IgD-negative memory B cell (primary cell): ENCODE measurements at regions not wholly inside any gene's neighbourhood (a gene's known extent, or its start where the extent isn't known, plus 50 kb on each side); places are given as distances from the start of the nearest gene placed in this dataset.

Experiments
- H3K27ac Mint-ChIP-seq, 3 donors: one replicate each; pipeline ENCODE4 v1.8.0; 2020 to 2022; ENCODE audit warnings: mild to moderate bottlenecking in 3 of 3, mixed read lengths in 3 of 3, moderate library complexity in 1 of 3
- H3K27me3 Mint-ChIP-seq: one replicate; pipeline ENCODE4 v1.8.0; 2021; ENCODE audit warnings: mixed read lengths
- H3K36me3 Mint-ChIP-seq: one replicate; pipeline ENCODE4 v1.8.0; 2020; ENCODE audit warnings: mild to moderate bottlenecking, mixed read lengths
- H3K4me1 Mint-ChIP-seq, 3 donors: one replicate each; pipeline ENCODE4 v1.8.0; 2020 to 2022; ENCODE audit warnings: mixed read lengths in 3 of 3, mild to moderate bottlenecking in 1 of 3
- H3K4me3 Mint-ChIP-seq, 4 donors: one replicate each; pipeline ENCODE4 v1.8.0; 2020 to 2022; ENCODE audit warnings: mild to moderate bottlenecking in 4 of 4, mixed read lengths in 4 of 4, moderate library complexity in 3 of 4
- H3K9me3 Mint-ChIP-seq, 3 donors: one replicate each; pipeline ENCODE4 v1.8.0; 2020 to 2021; ENCODE audit warnings: mixed read lengths in 3 of 3, mild to moderate bottlenecking in 1 of 3

DNA sequence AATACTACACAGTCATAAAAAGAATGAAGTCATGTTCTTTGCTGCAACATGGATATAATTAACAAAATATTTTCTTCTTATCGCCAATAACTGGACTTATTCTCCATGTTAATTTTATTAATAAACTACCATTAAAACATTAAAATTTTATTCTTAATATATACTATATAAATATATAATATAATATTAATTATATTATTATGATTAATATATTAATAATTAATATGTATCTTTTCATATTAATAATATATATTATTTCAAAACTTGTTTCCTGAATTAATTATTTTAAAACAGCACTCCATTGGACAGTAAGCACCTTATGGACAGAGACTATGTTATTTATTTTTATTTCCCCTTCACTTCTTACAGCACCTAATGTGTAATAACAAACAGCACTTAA, 182.8 kb downstream of the ARL4A start:
- H3K9me3 Mint-ChIP-seq = no peaks in the 10 kb centered on the region
- no peak overlapping the region for H3K4me3 Mint-ChIP-seq
- no peaks in the 10 kb centered on the region for H3K4me1 Mint-ChIP-seq
- no peaks in the 10 kb centered on the region for H3K27me3 Mint-ChIP-seq
- H3K36me3 Mint-ChIP-seq = no peaks in the 10 kb centered on the region
- no peak overlapping the region for H3K27ac Mint-ChIP-seq

GRCh38 chr7:12872487-12872886, 185.1 kb downstream of the ARL4A start:
- H3K27ac Mint-ChIP-seq = no peak overlapping the region
- H3K4me1 Mint-ChIP-seq = no peaks in the 10 kb centered on the region
- no peak overlapping the region for H3K4me3 Mint-ChIP-seq
- no peaks in the 10 kb centered on the region for H3K36me3 Mint-ChIP-seq
- no peaks in the 10 kb centered on the region for H3K9me3 Mint-ChIP-seq
- H3K27me3 Mint-ChIP-seq = no peaks in the 10 kb centered on the region

DNA sequence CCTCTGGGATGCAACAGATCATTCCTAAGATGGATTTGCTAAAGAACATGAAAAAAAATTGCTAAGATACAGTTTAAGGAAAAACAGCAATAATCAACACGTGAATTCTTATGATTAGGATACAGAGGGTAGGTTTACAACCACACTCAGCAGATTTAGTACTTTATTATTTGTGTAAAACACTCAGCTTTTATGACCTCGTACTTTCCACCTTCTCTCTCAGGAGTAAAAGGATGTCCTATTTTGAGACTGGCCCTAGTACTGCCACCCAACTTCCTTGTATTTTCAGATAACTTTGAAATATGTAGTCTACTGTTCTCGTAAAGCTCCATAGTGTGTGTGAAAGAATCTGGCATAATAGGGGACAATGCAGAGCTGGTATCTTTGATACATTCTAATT, 186.1 kb downstream of the ARL4A start:
- Mint-ChIP-seq H3K27me3 (no peaks in the 10 kb centered on the region), H3K4me3 (no peak overlapping the region), H3K9me3 (no peaks in the 10 kb centered on the region), H3K27ac (no peak overlapping the region), H3K4me1 (no peaks in the 10 kb centered on the region), H3K36me3 (no peaks in the 10 kb centered on the region)

GRCh38 chr7:12879139-12879538, 191.7 kb downstream of the ARL4A start:
- Mint-ChIP-seq H3K36me3 (peaks cover 2% of the 10 kb centered on the region), H3K27ac (no peak overlapping the region), H3K4me1 (no peaks in the 10 kb centered on the region), H3K9me3 (no peaks in the 10 kb centered on the region), H3K4me3 (no peak overlapping the region), H3K27me3 (no peaks in the 10 kb centered on the region)

DNA sequence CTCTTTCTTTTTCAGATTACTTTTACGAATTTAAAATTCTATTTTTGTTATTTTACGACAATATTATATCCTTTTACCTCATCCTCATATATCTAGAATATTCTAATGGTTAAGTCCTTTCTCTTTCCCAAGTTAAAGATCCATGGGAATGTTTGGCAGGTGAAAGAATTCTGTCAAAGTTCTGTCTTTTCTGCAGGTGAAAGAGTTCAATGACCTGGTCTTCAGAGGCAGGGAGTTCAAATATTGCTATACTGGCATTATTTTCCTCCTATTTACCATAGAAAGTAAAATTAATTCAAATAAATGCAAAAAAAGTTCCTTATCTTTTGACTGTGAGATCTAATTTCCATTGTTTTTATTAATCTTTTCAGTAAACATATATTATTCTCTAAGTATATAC, 194.3 kb downstream of the ARL4A start:
- H3K4me1 Mint-ChIP-seq = no peaks in the 10 kb centered on the region
- peak overlapping the region in 1 of 3 donors; percentile 24 for H3K27ac Mint-ChIP-seq
- H3K9me3 Mint-ChIP-seq = no peaks in the 10 kb centered on the region
- peaks cover 2% of the 10 kb centered on the region for H3K36me3 Mint-ChIP-seq
- H3K4me3 Mint-ChIP-seq = no peak overlapping the region
- H3K27me3 Mint-ChIP-seq = no peaks in the 10 kb centered on the region

DNA sequence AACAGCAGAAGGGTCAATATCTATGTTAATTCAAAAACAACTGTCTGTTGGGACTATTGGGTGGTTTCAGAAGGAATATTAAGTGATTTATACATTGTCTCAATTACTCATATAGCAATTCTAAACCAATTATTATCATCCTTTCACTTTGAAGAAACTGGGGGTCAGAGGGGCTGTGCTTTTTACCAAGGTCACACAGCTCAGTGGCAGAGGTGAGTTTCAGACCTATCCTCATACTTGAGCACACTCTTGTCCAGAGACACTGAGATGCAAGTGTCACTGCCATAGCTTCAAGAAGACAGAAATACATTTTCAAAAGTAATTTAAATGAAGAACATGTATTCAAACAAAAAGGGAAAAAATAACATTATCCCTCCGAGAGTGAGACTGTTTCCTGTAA, 195.3 kb downstream of the ARL4A start:
- Mint-ChIP-seq H3K27me3 (no peaks in the 10 kb centered on the region), H3K9me3 (peaks cover 0 to 1% (median 0%) of the 10 kb centered on the region in 3 donors), H3K4me1 (no peaks in the 10 kb centered on the region), H3K4me3 (no peak overlapping the region), H3K27ac (no peak overlapping the region), H3K36me3 (peaks cover 2% of the 10 kb centered on the region)

DNA sequence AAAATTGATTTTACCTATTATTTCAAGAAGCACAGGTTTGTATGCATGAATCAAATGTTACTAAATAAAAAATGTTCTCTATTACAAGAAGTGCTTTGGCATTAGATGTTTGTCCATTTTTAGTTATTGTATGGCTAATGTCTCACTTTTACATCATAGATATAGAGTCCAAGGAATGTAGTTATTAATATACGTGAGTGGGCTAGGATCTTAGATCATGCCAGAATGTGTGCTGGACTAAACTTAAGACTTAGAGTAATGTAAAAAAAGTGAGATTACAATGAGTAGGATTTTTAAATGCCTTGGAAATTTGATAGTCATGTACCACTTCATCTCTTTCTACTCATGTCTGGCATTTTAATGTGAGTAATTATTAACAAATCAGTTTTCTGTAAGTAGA, 196.6 kb downstream of the ARL4A start:
- H3K9me3 Mint-ChIP-seq = peaks cover 0 to 1% (median 0%) of the 10 kb centered on the region in 3 donors
- peaks cover 2% of the 10 kb centered on the region for H3K36me3 Mint-ChIP-seq
- H3K4me1 Mint-ChIP-seq = no peaks in the 10 kb centered on the region
- no peaks in the 10 kb centered on the region for H3K27me3 Mint-ChIP-seq
- no peak overlapping the region for H3K27ac Mint-ChIP-seq
- H3K4me3 Mint-ChIP-seq = no peak overlapping the region

- H3K4me3 Mint-ChIP-seq = no peak overlapping the region
- peaks cover 0 to 1% (median 0%) of the 10 kb centered on the region in 3 donors for H3K9me3 Mint-ChIP-seq
- H3K27ac Mint-ChIP-seq = no peak overlapping the region
- no peaks in the 10 kb centered on the region for H3K27me3 Mint-ChIP-seq
- peaks cover 2% of the 10 kb centered on the region for H3K36me3 Mint-ChIP-seq
- H3K4me1 Mint-ChIP-seq = no peaks in the 10 kb centered on the region
Measured at GRCh38 chr7:12884856-12885440, 197.5 kb downstream of the ARL4A start.

- H3K36me3 Mint-ChIP-seq = no peaks in the 10 kb centered on the region
- no peak overlapping the region for H3K27ac Mint-ChIP-seq
- H3K4me1 Mint-ChIP-seq = no peaks in the 10 kb centered on the region
- H3K27me3 Mint-ChIP-seq = no peaks in the 10 kb centered on the region
- H3K4me3 Mint-ChIP-seq = no peak overlapping the region
- H3K9me3 Mint-ChIP-seq = peaks cover 0 to 1% (median 0%) of the 10 kb centered on the region in 3 donors
Measured at GRCh38 chr7:12888717-12889116, 201.3 kb downstream of the ARL4A start.

- Mint-ChIP-seq H3K36me3 (no peaks in the 10 kb centered on the region), H3K4me3 (no peak overlapping the region), H3K27me3 (no peaks in the 10 kb centered on the region), H3K4me1 (no peaks in the 10 kb centered on the region), H3K27ac (no peak overlapping the region), H3K9me3 (peaks cover 0 to 1% (median 0%) of the 10 kb centered on the region in 3 donors)
Measured at GRCh38 chr7:12889391-12889790, 202.0 kb downstream of the ARL4A start.

DNA sequence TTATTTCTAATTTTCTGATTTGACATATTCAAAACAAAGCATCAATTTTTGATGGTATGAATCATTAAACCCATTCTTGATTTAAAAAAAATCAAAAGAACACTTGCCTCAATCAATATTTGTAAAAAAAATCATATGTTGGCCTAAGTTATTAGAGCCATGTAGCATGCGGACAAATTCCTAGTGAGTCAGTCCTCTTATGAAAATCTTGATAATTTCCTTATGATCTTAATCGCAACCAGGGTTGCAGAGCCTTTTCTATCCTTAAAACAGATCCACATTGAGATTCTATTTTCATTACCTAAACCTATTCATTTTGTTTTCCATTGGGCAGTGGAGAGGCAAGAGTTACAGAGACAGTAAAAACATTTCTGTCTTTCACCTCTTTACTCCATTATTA, 203.2 kb downstream of the ARL4A start:
- no peaks in the 10 kb centered on the region for H3K27me3 Mint-ChIP-seq
- H3K36me3 Mint-ChIP-seq = no peaks in the 10 kb centered on the region
- no peak overlapping the region for H3K4me3 Mint-ChIP-seq
- peaks cover 0 to 1% (median 0%) of the 10 kb centered on the region in 3 donors for H3K9me3 Mint-ChIP-seq
- H3K4me1 Mint-ChIP-seq = no peaks in the 10 kb centered on the region
- no peak overlapping the region for H3K27ac Mint-ChIP-seq

- Mint-ChIP-seq H3K9me3 (no peaks in the 10 kb centered on the region), H3K4me1 (no peaks in the 10 kb centered on the region), H3K27ac (no peak overlapping the region), H3K27me3 (no peaks in the 10 kb centered on the region), H3K36me3 (no peaks in the 10 kb centered on the region), H3K4me3 (no peak overlapping the region)
Measured at GRCh38 chr7:12893292-12893691, 205.9 kb downstream of the ARL4A start.

DNA sequence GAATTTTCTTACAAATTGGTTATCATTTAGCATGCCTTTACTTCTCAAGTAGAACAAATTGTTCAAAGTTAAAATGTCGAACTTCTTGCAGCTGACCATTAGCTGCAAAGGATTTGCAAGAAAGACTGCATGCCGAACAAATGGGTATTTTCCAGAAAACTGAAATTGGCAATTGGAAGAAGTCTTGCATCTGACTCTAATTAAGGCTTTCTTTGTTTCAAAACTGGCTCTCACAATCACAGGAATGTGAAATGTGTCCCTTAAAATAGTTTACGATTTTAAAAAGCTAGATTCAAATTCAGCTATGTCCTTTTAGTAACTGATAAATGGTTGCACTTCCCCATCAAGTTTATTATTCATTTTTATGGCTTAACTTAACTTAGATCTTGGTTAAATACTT, 207.9 kb downstream of the ARL4A start:
- Mint-ChIP-seq H3K27ac (no peak overlapping the region), H3K36me3 (no peaks in the 10 kb centered on the region), H3K9me3 (no peaks in the 10 kb centered on the region), H3K4me1 (no peaks in the 10 kb centered on the region), H3K4me3 (no peak overlapping the region), H3K27me3 (no peaks in the 10 kb centered on the region)

GRCh38 chr7:12896316-12896715, 208.9 kb downstream of the ARL4A start:
- Mint-ChIP-seq H3K4me3 (no peak overlapping the region), H3K4me1 (no peaks in the 10 kb centered on the region), H3K36me3 (no peaks in the 10 kb centered on the region), H3K9me3 (no peaks in the 10 kb centered on the region), H3K27me3 (no peaks in the 10 kb centered on the region), H3K27ac (no peak overlapping the region)

- Mint-ChIP-seq H3K27ac (no peak overlapping the region), H3K9me3 (no peaks in the 10 kb centered on the region), H3K36me3 (no peaks in the 10 kb centered on the region), H3K4me1 (no peaks in the 10 kb centered on the region), H3K4me3 (no peak overlapping the region), H3K27me3 (no peaks in the 10 kb centered on the region)
Measured at GRCh38 chr7:12898004-12898403, 210.6 kb downstream of the ARL4A start.

DNA sequence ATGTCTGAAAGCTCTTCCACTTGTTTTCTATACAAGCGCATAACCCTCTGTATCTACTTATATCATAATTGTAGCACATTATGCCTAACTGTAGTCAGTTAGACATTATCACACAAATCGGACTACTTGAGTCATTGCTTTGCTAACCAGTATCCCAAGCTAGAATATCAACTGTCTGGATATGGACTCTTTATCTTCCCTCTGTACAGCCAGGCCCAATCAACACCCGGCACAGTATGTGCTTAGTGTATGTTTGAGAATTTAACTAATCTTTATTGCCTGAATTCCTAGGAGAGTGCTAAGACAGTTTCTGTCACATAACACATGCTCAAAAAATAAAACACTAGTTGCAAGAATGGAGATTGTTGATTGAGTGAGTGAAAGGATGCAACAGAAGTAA, 211.2 kb downstream of the ARL4A start:
- no peaks in the 10 kb centered on the region for H3K4me1 Mint-ChIP-seq
- no peaks in the 10 kb centered on the region for H3K27me3 Mint-ChIP-seq
- no peaks in the 10 kb centered on the region for H3K36me3 Mint-ChIP-seq
- H3K27ac Mint-ChIP-seq = no peak overlapping the region
- no peak overlapping the region for H3K4me3 Mint-ChIP-seq
- no peaks in the 10 kb centered on the region for H3K9me3 Mint-ChIP-seq

DNA sequence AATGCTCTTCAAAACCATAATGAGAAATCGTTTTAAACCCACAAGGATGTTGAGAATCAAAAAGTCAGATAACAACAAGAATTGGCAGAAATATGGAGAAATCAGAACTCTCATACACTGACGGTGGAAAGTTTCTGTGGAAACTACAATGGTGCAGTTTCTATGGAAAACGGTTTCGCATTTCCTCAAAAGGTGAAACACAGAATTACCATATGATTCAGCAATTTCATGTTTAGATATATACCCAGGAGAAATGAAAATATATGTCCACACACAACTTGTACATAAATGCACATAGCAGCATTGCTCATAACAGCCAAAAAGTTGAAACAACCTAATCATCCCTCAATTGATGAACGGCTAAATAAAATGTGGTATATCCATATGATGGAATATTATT, 218.2 kb downstream of the ARL4A start:
- Mint-ChIP-seq H3K9me3 (no peaks in the 10 kb centered on the region), H3K27me3 (no peaks in the 10 kb centered on the region), H3K4me3 (no peak overlapping the region), H3K36me3 (no peaks in the 10 kb centered on the region), H3K4me1 (no peaks in the 10 kb centered on the region), H3K27ac (no peak overlapping the region)
